WTC11 (cell line): ENCODE measurements at regions not wholly inside any gene's neighbourhood (a gene's known extent, or its start where the extent isn't known, plus 50 kb on each side); places are given as distances from the start of the nearest gene placed in this dataset.

Experiments
- CBFB ChIP-seq: sonication (generic); formaldehyde crosslinking; IDR thresholded peaks from 2 replicates; pipeline ENCODE4 v1.8.1; 2022; ENCODE audit warnings: mild to moderate bottlenecking, low read depth, missing genetic modification reagents
- CTCF ChIP-seq: fragments of 200-600 bp; IDR thresholded peaks from 2 replicates; pipeline ENCODE4 v1.8.0; 2022; ENCODE audit warnings: antibody characterized with exemption
- MAX ChIP-seq: sonication (generic); formaldehyde crosslinking; IDR thresholded peaks from 2 replicates; pipeline ENCODE4 v1.8.0; 2022; ENCODE audit warnings: mild to moderate bottlenecking, missing genetic modification reagents
- USF2 ChIP-seq: sonication (generic); formaldehyde crosslinking; IDR thresholded peaks from 2 replicates; pipeline ENCODE4 v1.8.1; 2023; ENCODE audit warnings: mild to moderate bottlenecking, missing genetic modification reagents, moderate library complexity

GRCh38 chr1:101316256-101316655 lies 79.4 kb downstream of the S1PR1 start:
- no peak for TF ChIP-seq USF2 (CRISPR knock-in tag)
- TF ChIP-seq CTCF = no peak
- TF ChIP-seq MAX (CRISPR knock-in tag) = no peak
- TF ChIP-seq CBFB = no peak
